Cerebellar cortex (tissue), 1 donor: ENCODE measurements at regions not wholly inside any gene's neighbourhood (a gene's known extent, or its start where the extent isn't known, plus 50 kb on each side); places are given as distances from the start of the nearest gene placed in this dataset.

Source experiments
- DNase-seq: peaks from one replicate; pipeline ENCODE4 v3.0.0-alpha.2; 2015; ENCODE audit warnings: low spot score

GRCh38 chr4:163762741-163763140, 268.3 kb downstream of the TMA16 start:
- DNase-seq = no peak

GRCh38 chr4:163764569-163764968, 270.1 kb downstream of the TMA16 start:
- no peak for DNase-seq

DNA sequence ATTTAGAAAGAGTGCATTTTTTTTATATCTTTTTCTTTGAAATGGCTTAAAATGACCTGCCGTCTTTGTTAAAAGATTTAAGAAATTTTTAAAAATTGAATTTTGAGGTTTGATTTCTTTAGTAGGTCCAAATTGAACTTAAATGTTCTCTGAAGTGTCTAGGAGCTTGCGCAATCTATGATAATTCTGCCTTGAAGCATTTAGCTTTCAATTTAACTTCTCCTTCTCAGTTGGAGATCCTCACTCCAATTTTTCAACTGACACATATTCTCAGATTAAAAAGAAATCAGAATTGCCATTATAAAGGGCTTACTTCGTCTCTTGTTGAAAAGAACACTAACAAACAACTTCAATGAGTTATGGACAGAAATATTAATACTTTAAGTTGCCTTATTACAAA, 273.5 kb downstream of the TMA16 start:
- no peak for DNase-seq

DNA sequence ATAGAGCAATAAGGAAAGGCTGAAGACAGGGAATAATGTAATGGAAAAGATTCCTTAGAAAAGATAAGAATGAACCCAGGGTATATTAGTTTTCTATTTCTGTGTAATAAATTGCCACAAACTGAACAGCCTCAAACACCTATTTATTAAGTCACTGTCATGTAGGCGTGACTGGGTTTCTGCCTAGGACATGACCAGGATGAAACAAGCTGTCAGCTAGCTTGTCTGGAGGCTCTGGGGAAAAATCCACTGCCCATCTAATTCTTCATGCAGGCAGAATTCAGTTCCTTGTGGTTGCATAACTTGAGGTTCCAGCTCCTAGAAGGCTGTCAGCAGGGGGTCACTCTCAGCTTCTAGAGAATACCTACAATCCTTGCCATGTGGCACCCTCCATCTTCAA, 277.7 kb downstream of the TMA16 start:
- no peak for DNase-seq

DNA sequence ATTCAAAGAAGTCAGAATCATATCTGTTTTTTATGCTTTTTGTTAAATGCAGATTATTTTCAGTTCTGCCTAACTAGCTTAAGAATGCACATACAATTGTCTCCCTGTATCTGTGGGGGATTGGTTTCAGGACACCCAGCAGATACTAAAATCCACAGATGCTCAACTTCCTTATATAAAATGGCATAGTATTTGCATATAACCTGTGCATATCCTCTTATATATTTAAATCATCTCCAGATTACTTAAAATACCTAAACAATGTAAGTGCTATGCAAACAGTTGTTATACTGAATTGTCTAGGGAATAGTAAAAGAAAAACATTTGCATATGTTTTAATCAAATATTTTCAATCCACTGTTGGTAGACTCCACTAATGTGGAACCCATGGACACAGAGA, 279.4 kb downstream of the TMA16 start:
- DNase-seq = no peak

GRCh38 chr4:163776957-163777356, 282.5 kb downstream of the TMA16 start:
- DNase-seq = no peak

DNA sequence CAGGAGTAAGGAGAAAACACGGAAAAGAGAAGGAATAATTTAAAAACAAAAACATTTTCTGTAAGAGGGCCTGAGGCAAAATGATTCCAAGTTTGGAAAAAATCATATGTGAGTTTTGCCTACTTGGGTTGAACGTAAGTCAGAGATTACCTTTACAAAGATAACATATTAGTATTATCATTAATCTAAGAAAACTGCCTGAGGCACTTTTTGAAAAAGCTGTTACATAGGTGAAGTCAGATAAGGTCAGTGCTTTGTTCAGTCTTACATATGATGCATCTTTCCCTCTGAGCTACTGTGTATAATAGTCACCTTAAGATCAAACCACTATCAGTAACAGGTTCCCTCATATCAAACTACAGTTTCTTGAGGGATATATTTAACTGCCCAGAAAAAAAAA, 287.2 kb downstream of the TMA16 start:
- no peak for DNase-seq

DNA sequence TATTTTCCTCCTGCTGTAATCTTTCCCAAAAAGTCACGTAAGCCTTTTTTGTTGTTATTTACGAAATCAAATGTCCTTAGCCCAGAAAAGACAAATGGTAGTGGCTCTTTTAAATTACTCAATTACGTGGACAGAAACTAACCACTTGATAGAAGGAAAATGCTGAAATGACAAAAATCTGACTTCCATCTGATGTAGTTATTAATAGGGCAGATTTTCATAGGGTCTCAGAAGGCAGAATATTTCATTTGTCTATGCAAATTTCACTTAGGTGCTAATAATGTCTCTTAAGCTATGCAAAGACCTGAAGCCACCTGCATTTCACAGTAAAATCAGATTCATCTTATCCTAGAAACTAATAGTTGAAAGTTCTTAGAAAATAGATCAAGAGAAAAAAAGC, 295.7 kb downstream of the TMA16 start:
- DNase-seq = no peak

DNA sequence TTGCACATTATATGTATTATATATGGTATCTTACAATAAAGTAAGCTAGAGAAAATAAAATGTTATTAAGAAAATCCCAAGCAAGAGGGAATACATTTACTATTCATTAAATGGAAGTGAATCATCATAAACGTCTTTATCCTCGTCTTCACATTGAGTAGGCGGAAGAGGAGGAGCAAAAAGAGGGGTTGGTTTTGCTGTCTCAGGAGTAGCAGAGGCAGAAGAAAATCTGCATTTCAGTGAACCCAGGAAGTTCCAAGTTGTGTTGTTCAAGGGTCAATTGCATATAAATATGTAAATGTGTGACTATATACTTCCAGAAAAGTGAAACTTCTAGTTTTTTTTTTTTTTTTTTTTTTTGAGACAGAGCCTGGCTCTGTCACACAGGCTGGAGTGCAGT, 301.4 kb downstream of the TMA16 start:
- DNase-seq = no peak

- DNase-seq = no peak
Measured at GRCh38 chr4:163804001-163804400, 309.5 kb downstream of the TMA16 start.

- no peak for DNase-seq
Measured at GRCh38 chr4:163806653-163807052, 312.2 kb downstream of the TMA16 start.

DNA sequence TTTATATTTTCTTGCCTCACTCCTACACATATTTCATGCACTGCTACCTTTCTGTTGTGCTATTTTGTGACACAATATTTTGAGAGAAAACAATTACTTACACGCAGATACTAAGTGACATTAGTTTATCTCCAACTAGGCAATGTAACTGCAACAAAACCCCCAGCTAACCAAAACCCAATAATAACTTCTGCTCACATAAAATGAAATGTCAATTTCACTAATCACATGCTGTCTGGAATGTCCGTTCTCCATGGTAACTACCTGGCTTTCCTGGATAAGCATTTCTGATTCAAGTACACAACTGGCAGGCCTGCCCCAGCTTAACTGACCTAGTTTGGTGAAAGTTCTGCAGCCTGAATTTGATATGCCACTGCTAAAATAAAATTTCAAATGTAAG, 313.5 kb downstream of the TMA16 start:
- no peak for DNase-seq

GRCh38 chr4:163810755-163811154, 316.3 kb downstream of the TMA16 start:
- DNase-seq = no peak

DNA sequence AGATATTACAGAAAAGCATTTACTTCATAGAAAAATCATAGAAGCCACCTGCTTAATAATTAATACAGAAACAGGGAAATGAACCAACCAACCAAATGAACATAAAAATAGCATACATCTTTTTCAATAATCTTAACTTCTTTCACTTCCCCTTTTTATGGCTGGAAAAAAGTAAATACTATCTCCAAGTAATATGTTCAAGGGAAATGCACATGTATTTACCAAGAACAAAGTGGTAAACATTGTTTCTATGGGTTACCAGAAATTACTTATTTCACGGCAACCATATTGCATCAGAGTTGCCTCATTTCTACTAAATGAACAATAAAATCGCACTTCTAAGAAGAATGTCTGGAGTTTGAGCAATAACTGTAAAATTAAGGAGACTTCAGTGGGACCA, 321.3 kb downstream of the TMA16 start:
- no peak for DNase-seq

GRCh38 chr4:163816494-163816893, 322.0 kb downstream of the TMA16 start:
- DNase-seq = no peak

DNA sequence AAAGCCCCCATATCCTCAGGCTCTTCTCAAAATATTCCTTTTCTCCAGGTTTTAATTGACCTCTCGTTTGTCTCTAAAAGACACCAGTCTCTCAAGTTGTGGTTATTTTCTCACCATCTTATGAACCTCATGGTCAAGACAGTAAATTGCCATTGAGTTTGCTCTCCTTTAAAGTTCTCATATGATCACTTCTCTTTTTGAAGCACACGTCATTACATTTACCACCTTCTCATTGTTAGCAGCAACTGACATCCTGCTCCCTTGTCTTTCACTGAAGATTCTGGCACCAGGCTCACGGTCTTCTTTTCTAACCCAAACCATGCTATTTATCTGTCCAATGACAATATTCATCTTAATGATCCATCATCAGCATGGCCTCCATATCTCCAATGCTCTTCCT, 324.2 kb downstream of the TMA16 start:
- DNase-seq = no peak

GRCh38 chr4:163833669-163834068, 339.2 kb downstream of the TMA16 start:
- DNase-seq = no peak

GRCh38 chr4:163846008-163846407, 351.5 kb downstream of the TMA16 start:
- DNase-seq = no peak

DNA sequence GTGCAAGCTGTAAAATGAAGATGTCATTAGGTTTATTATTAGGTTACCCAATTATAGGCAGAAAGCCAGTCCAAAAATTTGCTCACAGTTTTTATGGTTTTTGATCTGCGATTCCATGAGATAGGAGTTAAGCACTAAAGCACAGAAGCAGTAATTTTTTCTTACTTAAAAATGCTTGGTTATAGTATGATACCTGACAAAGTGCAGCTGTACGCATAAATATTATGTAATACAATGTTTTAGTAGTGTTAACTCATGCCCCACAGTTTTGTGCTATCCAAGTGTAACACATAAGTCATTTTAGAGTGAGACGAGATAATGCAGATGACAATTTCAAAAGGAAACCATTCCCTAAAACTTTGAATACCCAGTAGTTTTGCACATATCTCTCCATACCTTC, 357.8 kb downstream of the TMA16 start:
- DNase-seq = no peak

DNA sequence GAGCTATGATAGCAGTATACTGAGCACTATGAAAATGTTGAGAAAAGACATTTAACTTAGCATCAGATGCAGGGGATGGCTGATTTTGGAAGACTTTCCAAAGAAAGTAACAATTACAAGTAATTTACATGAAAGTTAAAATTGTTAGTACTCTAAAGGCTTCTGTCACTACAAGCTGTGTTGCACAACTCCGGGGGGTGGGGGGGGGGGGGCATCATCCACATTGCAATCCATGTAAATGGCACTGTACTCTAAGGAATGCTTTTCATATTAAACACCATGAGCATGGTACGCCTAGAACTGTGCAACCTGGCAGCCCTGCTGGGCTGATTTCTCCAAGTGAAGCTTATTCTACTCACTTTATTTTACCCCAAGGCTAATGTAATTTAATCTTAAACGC, 363.4 kb downstream of the TMA16 start:
- no peak for DNase-seq

GRCh38 chr4:163858515-163858914, 364.0 kb downstream of the TMA16 start:
- no peak for DNase-seq

DNA sequence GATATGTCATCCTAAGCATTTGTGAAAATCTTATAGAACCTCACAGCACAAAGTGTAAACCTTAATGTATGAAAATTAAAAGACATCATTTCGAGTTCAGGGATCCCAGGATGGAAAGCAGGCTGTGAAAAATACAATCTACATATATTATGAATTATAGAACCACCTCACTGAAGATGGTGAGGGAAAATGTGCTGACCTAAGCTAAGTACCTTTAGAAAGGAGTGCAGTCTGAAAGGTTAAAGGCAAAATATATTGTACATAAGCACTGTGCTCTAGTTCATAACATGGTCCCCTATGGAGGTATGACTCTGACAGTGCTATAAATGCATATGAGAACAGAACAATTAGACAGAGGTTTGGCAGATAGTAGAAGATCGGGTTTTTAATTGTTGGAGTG, 368.6 kb downstream of the TMA16 start:
- DNase-seq = no peak

DNA sequence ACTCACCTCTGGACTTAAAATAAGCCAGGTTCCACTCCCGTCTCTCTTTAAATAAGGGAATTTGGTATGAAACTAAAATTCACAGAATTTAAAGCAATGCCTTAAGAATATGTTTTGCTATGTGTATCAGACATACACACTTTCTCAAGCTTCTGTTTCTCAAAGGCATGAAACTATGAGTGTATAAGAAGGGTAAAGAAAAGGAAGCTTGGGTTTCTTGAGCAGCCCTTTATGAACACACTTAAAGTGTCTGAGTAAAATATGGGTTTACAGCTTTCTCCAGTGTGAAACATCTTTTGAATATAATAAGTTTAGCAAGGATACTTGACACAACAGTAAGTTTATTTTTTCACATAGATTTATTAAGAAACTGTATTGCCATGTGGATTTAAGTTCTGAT, 370.5 kb downstream of the TMA16 start:
- DNase-seq = no peak

DNA sequence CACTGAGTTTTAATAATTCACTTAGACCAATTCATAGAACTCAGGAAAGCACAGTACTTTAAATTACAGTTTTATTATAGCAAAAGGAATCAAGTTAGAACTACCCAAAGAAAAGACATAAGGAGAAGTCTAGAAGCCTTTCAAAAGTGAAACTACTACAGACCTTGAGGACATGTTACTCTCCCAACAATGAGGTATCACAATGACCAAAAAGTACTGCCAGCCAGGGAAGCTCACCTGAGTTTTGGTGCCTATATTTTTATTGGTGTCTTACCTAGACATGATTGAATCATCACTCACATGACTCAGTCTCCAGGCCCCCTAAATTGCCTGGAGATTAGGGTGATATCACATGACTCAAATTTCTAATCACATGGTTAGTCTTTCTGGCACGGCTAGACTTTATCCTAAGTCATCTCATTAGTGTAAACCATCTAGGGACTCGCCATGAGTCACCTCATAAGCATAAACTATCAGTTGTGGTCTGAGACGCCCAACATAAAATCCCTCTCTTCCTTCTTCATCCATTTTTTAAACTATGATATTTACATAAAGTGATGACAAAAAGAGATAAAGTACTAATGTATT, 372.3 kb downstream of the TMA16 start:
- no peak for DNase-seq

GRCh38 chr4:163868445-163868844, 374.0 kb downstream of the TMA16 start:
- DNase-seq = no peak
